RWPE2 (cell line): ENCODE measurements at regions not wholly inside any gene's neighbourhood (a gene's known extent, or its start where the extent isn't known, plus 50 kb on each side); places are given as distances from the start of the nearest gene placed in this dataset.

ENCODE experiments used
- ATAC-seq: fragments of 200-7000 bp; cut with Tn5 transposase; 3 replicates; pipeline ENCODE4 v1.9.1; 2021; ENCODE audit warnings: low read depth
- DNase-seq: peaks from one replicate; pipeline ENCODE4 v3.0.0-alpha.2; 2020; ENCODE audit warnings: low spot score
- H3K27ac ChIP-seq: fragments of 450-650 bp; 2 replicates; pipeline ENCODE4 v1.5.1; 2017; ENCODE audit warnings: mild to moderate bottlenecking; ENCODE audit not compliant: poor library complexity, severe bottlenecking
- H3K27me3 ChIP-seq: fragments of 250-450 bp; sonication (Bioruptor Pico); 2 replicates; pipeline ENCODE4 v1.5.1; 2021; ENCODE audit warnings: mild to moderate bottlenecking, moderate library complexity; ENCODE audit not compliant: insufficient read depth, poor library complexity, severe bottlenecking
- H3K36me3 ChIP-seq: fragments of 250-450 bp; sonication (Bioruptor Pico); 2 replicates; pipeline ENCODE4 v1.5.1; 2020; ENCODE audit warnings: low read depth, mild to moderate bottlenecking, moderate library complexity
- H3K4me1 ChIP-seq: fragments of 250-450 bp; sonication (Bioruptor Pico); 2 replicates; pipeline ENCODE4 v1.5.1; 2021; ENCODE audit warnings: mild to moderate bottlenecking, moderate library complexity; ENCODE audit not compliant: insufficient read depth, poor library complexity, severe bottlenecking
- H3K4me3 ChIP-seq: fragments of 250-450 bp; sonication (Bioruptor Pico); 2 replicates; pipeline ENCODE4 v1.5.1; 2021; ENCODE audit warnings: mild to moderate bottlenecking, moderate library complexity; ENCODE audit not compliant: severe bottlenecking
- H3K9me3 ChIP-seq: fragments of 250-450 bp; sonication (Bioruptor Pico); 2 replicates; pipeline ENCODE4 v1.5.1; 2021; ENCODE audit warnings: mild to moderate bottlenecking, moderate library complexity; ENCODE audit not compliant: severe bottlenecking
- CTCF ChIP-seq: fragments of 450-650 bp; IDR thresholded peaks from one replicate; pipeline ENCODE4 v1.5.1; 2017; ENCODE audit warnings: mild to moderate bottlenecking, moderate library complexity; ENCODE audit not compliant: poor library complexity, severe bottlenecking

- no peak for TF ChIP-seq CTCF
- no peak for ATAC-seq
- DNase-seq, result no peak
- H3K4me1 ChIP-seq, result no peaks in the 10 kb centered on the region
- H3K27me3 ChIP-seq, result peaks cover 13% of the 10 kb centered on the region
- H3K27ac ChIP-seq, result no peak overlapping the region
- H3K9me3 ChIP-seq, result no peaks in the 10 kb centered on the region
- no peak overlapping the region for H3K4me3 ChIP-seq
- H3K36me3 ChIP-seq, result no peaks in the 10 kb centered on the region
These were observed 365.8 kb upstream of the NPVF start for GRCh38 chr7:25594122-25594521.

- H3K27me3 ChIP-seq, result peaks cover 7% of the 10 kb centered on the region
- no peaks in the 10 kb centered on the region for H3K36me3 ChIP-seq
- H3K9me3 ChIP-seq, result no peaks in the 10 kb centered on the region
- H3K4me3 ChIP-seq, result no peak overlapping the region
- H3K4me1 ChIP-seq, result no peaks in the 10 kb centered on the region
- no peak for TF ChIP-seq CTCF
- DNase-seq (no peak), ATAC-seq (no peak)
- no peak overlapping the region for H3K27ac ChIP-seq
These were observed 366.4 kb upstream of the NPVF start for GRCh38 chr7:25594728-25595127.

GRCh38 chr7:25595996-25596395, 367.7 kb upstream of the NPVF start:
- DNase-seq, result no peak
- no peaks in the 10 kb centered on the region for H3K36me3 ChIP-seq
- H3K9me3 ChIP-seq, result no peaks in the 10 kb centered on the region
- no peak for TF ChIP-seq CTCF
- no peak overlapping the region for H3K27ac ChIP-seq
- no peak for ATAC-seq
- H3K4me3 ChIP-seq, result no peak overlapping the region
- H3K27me3 ChIP-seq, result no peaks in the 10 kb centered on the region
- H3K4me1 ChIP-seq, result no peaks in the 10 kb centered on the region

- no peak overlapping the region for H3K4me3 ChIP-seq
- no peaks in the 10 kb centered on the region for H3K36me3 ChIP-seq
- no peaks in the 10 kb centered on the region for H3K27me3 ChIP-seq
- DNase-seq (no peak), ATAC-seq (no peak)
- no peaks in the 10 kb centered on the region for H3K4me1 ChIP-seq
- H3K27ac ChIP-seq, result no peak overlapping the region
- TF ChIP-seq CTCF, result no peak
- no peaks in the 10 kb centered on the region for H3K9me3 ChIP-seq
These were observed 368.2 kb upstream of the NPVF start for GRCh38 chr7:25596443-25596842.

- DNase-seq (no peak), ATAC-seq (no peak)
- H3K27me3 ChIP-seq, result peaks cover 3% of the 10 kb centered on the region
- TF ChIP-seq CTCF, result no peak
- H3K9me3 ChIP-seq, result no peaks in the 10 kb centered on the region
- peaks cover 6% of the 10 kb centered on the region for H3K4me1 ChIP-seq
- no peak overlapping the region for H3K27ac ChIP-seq
- no peaks in the 10 kb centered on the region for H3K36me3 ChIP-seq
- H3K4me3 ChIP-seq, result no peak overlapping the region
These were observed 369.7 kb upstream of the NPVF start for GRCh38 chr7:25597946-25598345.
